Loucy (cell line): ENCODE measurements at regions not wholly inside any gene's neighbourhood (a gene's known extent, or its start where the extent isn't known, plus 50 kb on each side); places are given as distances from the start of the nearest gene placed in this dataset.

ENCODE experiments used
- EZH2phosphoT487 ChIP-seq: fragments of 200-600 bp; IDR thresholded peaks from 2 replicates; pipeline ENCODE4 v1.6.1; 2018; ENCODE audit warnings: antibody characterized with exemption, mild to moderate bottlenecking, moderate library complexity, borderline replicate concordance
- TF ChIP-seq, protein P1 (sequence below): fragments of 200-600 bp; sonication (generic); conservative IDR thresholded peaks from 2 replicates; pipeline ENCODE4 v1.5.1; 2014; ENCODE audit warnings: mild to moderate bottlenecking, antibody characterized with exemption, low read length

DNA sequence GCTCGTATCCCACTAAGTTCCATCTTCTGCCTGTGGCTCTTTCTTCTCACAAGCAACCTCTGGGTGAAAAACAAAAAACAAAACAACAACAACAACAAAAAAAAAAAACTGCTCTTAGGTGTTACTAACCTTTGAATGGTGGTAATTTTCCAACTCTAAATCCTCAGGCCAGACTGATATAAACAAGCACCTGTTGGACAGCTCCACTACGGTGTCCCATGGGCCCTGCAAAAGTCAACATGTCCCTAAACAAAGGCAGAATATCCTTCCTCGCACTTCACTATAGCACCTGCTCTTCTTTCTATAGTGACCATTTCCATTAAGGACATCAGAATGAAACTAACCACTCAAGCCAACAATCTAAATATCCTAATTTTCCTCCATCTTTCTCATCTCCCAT lies 54.6 kb upstream of the PARM1 start:
- TF ChIP-seq, protein P1, sequence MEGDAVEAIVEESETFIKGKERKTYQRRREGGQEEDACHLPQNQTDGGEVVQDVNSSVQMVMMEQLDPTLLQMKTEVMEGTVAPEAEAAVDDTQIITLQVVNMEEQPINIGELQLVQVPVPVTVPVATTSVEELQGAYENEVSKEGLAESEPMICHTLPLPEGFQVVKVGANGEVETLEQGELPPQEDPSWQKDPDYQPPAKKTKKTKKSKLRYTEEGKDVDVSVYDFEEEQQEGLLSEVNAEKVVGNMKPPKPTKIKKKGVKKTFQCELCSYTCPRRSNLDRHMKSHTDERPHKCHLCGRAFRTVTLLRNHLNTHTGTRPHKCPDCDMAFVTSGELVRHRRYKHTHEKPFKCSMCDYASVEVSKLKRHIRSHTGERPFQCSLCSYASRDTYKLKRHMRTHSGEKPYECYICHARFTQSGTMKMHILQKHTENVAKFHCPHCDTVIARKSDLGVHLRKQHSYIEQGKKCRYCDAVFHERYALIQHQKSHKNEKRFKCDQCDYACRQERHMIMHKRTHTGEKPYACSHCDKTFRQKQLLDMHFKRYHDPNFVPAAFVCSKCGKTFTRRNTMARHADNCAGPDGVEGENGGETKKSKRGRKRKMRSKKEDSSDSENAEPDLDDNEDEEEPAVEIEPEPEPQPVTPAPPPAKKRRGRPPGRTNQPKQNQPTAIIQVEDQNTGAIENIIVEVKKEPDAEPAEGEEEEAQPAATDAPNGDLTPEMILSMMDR: no peak
- no peak for TF ChIP-seq EZH2phosphoT487
